OCI-M1 (cell line): ENCODE measurements at regions not wholly inside any gene's neighbourhood (a gene's known extent, or its start where the extent isn't known, plus 50 kb on each side); places are given as distances from the start of the nearest gene placed in this dataset.
A peak's percentile ranks its signal among the peaks of the same experiment; 100 is the strongest.
"Not testable (repeated sequence)": the region's sequence is repeated elsewhere in the genome, so short reads cannot be mapped to it uniquely, and the experiment has no call there.

Experiments used
- DNase-seq: peaks from one replicate; lab custom pipeline; 2025; lab: John Stamatoyannopoulos, UW

DNA sequence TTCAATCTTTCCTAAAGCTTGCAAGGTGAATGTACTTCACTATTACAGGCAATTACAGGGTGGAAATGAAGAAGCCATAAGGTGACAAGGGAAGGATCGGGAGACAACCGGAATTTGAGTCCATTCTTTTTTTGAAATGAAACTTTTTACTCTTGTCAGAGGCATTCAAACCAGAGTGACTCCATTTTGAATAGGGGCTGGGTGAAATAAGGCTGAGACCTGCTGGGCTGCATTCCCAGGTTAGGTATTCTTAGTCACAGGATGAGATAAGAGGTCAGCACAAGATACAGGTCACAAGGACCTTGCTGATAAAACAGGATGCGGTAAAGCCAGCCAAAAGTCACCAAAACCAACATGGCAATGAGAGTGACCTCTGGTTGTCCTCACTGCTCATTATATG lies 363.3 kb downstream of the TYW1 start:
- peak; percentile 62 for DNase-seq

DNA sequence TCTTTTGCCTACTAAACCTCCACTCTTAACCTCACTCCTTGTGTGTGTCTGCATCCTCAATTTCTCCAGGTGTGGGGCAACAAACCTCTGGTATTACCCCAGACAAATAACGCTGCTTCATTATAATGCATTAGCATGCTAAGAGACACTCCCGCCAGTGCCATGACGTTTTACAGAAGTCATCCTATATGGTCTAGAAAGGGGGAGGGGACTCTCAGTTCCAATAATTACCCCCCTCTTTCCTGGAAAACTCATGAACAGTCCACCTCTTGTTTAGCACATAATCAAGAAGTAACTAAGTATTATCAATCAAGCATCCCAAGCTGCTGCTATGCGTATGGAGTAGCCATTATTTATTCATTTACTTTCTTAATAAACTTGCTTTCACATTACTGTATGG lies 364.5 kb downstream of the TYW1 start:
- peak; percentile 66 for DNase-seq

- no peak for DNase-seq
Observed at GRCh38 chr7:67364441-67365017, 367.9 kb downstream of the TYW1 start.

DNA sequence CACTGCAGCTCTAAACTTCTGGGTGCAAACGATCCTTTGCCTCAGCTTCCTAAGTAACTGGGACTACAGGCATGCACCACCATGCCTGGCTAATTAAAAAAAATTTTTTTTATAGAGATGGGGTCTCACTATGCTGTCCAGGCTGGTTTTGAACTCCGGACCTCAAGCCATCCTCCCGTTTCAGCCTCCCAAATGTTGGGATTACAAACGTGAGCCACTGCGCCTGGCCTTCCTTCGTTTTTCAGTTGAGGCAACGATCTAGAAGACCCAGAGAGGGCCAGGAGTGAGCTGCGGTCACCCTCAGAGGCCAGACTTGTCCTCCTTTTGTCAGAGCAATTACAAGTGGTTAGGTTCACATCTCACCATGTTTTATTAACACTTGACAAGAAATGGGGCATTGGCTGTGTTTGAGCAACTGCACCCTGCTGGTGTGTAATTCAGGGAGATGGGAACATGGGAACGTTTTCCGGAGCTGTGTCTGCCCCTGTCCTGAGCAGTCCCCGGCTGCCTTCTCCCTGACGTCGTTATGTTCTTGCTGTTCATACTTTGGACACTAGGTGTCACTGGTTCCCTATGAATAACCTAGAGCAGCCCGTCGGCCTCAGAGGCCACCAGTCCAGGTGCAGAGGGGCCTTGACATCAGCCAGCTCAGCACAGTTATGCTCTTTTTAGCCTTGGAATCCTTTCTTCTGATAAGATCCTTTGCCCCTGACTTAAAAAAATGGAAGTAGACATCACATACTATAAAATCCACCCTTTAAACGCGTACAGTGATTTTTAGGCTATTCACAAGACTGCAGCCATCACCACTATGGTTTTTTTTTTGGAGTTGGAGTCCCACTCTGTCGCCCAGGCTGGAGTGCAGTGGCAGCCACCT lies 375.0 kb downstream of the TYW1 start:
- peak; percentile 91 for DNase-seq

DNA sequence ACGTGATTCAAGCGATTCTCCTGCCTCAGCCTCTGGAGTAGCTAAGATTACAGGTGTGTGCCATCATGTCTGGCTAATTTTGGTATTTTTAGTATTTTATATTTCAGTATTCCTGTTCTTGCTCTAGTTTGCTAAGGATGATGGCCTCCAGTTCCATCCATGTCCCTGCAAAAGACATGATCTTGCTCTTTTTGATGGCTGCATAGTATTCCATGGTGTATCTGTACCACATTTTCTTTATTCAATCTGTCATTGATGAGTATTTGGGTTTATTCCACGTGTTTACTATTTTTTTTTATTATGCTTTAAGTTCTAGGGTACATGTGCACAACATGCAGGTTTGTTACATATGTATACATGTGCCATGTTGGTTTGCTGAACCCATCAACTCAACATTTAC lies 376.8 kb downstream of the TYW1 start:
- DNase-seq: not testable (repeated sequence)

GRCh38 chr7:67375427-67375826 lies 378.8 kb downstream of the TYW1 start:
- no peak for DNase-seq

GRCh38 chr7:67377939-67378862 lies 381.6 kb downstream of the TYW1 start:
- DNase-seq: peak; percentile 93

DNA sequence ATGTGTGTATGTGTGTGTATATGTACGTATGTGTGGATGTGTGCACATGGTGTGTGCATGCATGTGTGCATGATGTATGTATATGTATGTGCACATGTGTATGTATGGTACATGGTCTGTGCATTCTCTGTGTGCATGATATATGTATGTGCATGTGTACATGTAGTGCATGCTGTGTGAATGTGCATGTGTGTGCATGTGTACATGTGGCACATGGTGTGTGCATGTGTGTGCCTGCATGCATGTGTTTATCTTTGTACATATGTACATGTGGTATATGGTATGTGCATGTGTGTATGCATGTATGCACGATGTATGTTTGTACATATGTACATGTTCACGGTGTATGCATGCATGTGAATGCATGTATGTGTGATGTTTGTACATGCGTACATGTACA lies 383.7 kb downstream of the TYW1 start:
- DNase-seq: no peak

DNA sequence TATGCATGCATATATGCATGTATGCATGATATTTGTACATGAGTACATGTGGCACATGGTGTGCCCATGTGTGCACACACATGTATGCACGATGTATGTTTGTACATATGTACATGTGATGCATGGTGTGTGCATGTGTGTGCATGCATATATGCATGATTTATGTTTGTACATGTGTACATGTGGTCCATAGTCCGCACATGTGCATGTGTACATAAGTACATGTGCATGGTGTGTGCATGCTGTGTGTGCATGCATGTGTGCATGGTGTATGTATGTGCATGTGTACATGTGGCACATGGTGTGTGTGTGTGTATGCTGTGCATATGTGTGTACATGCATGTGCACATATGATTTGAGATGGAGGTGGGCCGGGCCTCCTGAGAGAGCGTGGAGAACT lies 384.2 kb downstream of the TYW1 start:
- DNase-seq: no peak

- peak; percentile 74 for DNase-seq
Observed at GRCh38 chr7:67387851-67388250, 391.2 kb downstream of the TYW1 start.

GRCh38 chr7:67391168-67391567 lies 394.5 kb downstream of the TYW1 start:
- no peak for DNase-seq

- DNase-seq: no peak
Observed at GRCh38 chr7:67392596-67393438, 396.2 kb downstream of the TYW1 start.

GRCh38 chr7:67393903-67394302 lies 397.3 kb downstream of the TYW1 start:
- DNase-seq: no peak

DNA sequence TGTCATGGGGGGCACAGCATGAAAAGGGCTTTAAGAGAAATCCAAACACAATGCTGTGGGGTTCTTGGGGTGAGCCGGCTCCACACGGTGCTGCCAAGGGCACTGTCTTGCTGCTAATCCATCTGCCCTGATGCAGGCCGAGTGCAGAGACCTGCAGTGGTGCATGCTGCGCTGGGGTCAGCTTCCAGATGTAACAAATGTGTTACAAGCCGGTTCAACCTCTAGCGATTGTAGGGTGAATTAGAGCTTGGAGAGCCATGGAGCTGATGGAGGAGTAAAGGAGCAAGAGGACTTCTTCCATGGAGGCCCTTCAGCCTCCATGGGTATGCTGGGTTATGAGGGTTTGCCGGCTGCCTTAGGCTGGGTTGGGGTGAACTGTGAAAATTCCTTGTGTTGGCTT lies 402.3 kb downstream of the TYW1 start:
- no peak for DNase-seq

DNA sequence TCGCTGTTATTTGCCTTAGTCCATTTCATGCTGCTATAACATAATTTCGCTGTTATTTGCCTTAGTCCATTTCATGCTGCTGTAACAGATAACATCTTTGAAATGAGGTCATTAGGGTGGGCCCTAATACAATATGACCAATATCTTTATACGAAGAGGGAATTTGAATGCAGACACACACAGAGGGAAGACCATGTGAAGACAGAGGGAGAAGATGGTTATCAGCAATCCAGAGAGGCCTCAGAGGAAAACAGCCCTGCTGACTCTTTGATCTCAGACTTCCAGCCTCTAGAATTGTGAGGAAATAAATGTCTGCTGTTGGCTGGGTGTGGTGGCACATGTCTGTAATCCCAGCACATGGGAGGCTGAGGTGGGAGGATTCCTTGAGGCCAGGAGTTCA lies 404.9 kb downstream of the TYW1 start:
- DNase-seq: no peak

GRCh38 chr7:67402280-67402679 lies 405.6 kb downstream of the TYW1 start:
- no peak for DNase-seq

DNA sequence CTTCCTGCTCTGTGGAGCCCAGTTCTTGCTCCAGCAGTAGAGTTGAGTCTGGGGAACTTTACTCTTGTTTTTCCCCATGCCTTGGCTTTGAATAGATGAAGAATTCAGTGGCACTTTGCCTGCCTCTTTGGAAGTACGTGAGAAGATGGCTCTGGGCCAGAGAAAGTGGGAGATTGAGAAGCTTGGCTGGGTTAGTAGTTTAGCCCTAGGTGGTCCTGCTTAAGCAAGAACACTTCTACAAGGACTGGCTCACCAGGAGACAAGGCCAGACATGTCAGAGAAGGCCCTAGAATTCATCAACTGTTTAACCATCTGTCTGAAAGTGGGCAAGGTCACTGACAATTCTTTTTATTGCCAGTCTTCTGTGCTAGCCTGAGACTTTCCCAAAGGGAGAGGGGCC lies 410.3 kb downstream of the TYW1 start:
- no peak for DNase-seq

- DNase-seq: no peak
Observed at GRCh38 chr7:67407392-67408071, 410.9 kb downstream of the TYW1 start.

- DNase-seq: no peak
Observed at GRCh38 chr7:67408109-67408508, 411.5 kb downstream of the TYW1 start.

DNA sequence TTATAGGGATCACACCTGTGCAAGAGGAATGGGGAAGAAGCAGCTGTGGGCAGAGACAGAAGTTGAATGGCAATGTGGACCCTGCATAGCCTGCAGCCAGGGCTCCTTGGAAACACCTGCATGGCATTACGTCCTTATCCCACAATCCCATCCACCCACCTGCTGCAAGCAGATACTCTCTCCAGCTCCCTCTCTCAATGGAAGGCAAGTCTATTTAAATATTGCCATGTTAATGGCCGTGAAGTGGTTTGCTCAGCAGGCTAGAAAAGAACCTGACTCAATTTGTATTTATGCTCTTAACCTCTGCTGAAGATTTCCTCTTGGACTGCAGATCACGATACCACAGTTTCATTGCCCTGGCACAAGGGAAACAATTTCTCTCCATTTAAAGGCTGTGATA lies 417.0 kb downstream of the TYW1 start:
- no peak for DNase-seq

DNA sequence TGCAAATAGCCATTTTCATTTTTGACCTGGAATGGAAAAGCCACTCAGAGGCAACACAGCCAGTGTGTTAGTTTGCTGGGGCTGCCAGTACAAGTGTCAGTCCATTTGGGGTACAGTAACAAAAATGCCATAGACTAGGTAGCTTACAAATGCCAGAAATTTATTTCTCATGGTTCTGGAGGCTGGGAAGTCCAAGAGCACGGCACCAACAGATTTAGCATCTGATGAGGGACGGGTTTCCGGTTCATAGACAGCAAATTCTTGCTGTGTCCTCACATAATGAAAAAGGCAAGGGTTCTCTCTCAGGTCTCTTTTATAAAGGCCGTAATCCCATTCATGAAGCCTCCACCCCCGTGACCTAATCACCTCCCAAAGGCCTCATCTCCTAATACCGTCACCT lies 418.2 kb downstream of the TYW1 start:
- DNase-seq: no peak
